H1 (cell line): ENCODE measurements at regions not wholly inside any gene's neighbourhood (a gene's known extent, or its start where the extent isn't known, plus 50 kb on each side); places are given as distances from the start of the nearest gene placed in this dataset.

ENCODE experiments used
- CTCF ChIP-seq, 3 experiments: IDR thresholded peaks; 1 replicate in 2 of 3; 2 replicates in 1 of 3; pipeline versions ENCODE4 v1.5.1 to v1.6.1; 2011; ENCODE audit warnings: low read length in 3 of 3, mild to moderate bottlenecking in 3 of 3, inconsistent platforms in 2 of 3, low read depth in 1 of 3, moderate library complexity in 1 of 3; ENCODE audit not compliant: insufficient read depth in 1 of 3; ENCODE audit errors: control extremely low read depth in 1 of 3
- JUN ChIP-seq: IDR thresholded peaks from 2 replicates; pipeline ENCODE4 v1.6.1; 2011; ENCODE audit warnings: low read depth, mild to moderate bottlenecking, improper control_type of control experiment, low read length
- KDM1A ChIP-seq: fragments of 200-600, 300-600 bp; sonication (generic); IDR thresholded peaks from 2 replicates; pipeline ENCODE4 v1.7.1; 2016; ENCODE audit warnings: mild to moderate bottlenecking, low read length, borderline replicate concordance
- TCF12 ChIP-seq: IDR thresholded peaks from 2 replicates; pipeline ENCODE4 v1.6.1; 2011; ENCODE audit warnings: low read depth, mild to moderate bottlenecking, low read length

- TF ChIP-seq CTCF (IDR thresholded peaks at IDR 0.05; ENCODE audit: control extremely low read depth in 1 of 3, insufficient read depth in 1 of 3, low read depth in 1 of 3, low read length in 3 of 3) (no peak), TCF12 (no peak), KDM1A (no peak), JUN (no peak)
Observed at GRCh38 chr3:191699546-191699945, 238.6 kb downstream of the PYDC2 start (continued).
